HG02610 (cell line): ENCODE measurements at regions not wholly inside any gene's neighbourhood (a gene's known extent, or its start where the extent isn't known, plus 50 kb on each side); places are given as distances from the start of the nearest gene placed in this dataset.
"Not testable (repeated sequence)": the region's sequence is repeated elsewhere in the genome, so short reads cannot be mapped to it uniquely, and the experiment has no call there.

ENCODE experiments used
- ATAC-seq: cut with Tn5 transposase; IDR thresholded peaks from one replicate; pipeline ENCODE4 v1.9.1; 2021; ENCODE audit warnings: mild to moderate bottlenecking, moderate library complexity; ENCODE audit not compliant: unreplicated experiment

DNA sequence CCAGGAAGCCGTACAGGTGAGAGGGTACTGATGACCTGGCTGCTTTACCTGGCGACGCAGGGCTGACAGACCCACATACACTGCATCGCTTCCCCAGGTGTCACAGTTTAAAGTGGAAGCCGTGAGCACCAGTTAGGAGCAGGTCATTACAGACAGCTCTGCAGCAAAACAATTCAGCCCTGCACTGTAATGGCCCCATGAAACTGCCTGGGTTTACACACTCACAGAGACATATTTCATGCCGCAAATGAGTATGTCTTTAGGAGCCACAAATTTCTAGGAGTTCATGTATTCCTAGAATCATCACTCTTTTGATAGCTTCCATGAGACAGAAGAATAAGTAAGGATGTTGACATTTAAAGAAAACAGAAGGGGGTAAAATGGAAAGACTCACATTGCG is 723.1 kb downstream of the MATN1 start:
- no peak for ATAC-seq

DNA sequence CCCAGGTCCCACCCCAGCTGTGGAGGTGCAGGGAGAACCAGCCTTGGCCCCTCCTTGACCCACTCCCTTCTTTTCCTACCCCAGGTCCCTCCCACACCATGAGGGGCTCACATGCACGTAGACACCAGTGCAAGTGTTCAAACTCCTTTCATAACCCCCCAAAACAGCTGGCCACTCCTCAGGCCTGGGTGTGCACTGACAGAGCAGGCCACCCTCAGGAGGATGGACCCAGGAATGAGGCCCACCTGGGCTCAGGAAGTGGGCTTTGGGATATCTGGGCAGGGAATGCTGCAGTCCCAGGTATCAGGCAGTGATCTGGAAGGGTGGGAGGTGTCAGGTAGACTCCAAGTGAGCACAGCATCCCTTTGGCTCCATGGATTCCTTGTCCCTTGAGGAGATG is 723.8 kb downstream of the MATN1 start:
- ATAC-seq = no peak

DNA sequence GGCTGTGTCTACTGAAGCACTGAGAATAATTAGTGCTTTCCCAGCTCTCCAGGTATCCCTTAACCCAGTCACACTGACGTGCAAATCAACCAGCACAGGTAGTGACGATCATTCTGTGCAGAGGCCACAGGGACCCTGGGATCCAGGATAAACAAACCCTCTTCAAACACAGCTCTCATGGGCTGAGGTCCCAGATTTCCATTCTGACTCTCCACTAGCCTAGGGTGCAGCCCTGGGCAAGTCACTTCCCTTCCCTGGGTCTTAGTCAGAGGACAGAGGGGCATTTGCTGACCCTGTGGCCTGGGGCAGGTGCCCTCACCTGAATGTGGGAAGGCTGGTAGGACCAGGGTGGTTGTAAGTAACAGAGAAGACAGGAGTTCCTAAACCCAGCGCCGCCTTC is 724.7 kb downstream of the MATN1 start:
- ATAC-seq = no peak

DNA sequence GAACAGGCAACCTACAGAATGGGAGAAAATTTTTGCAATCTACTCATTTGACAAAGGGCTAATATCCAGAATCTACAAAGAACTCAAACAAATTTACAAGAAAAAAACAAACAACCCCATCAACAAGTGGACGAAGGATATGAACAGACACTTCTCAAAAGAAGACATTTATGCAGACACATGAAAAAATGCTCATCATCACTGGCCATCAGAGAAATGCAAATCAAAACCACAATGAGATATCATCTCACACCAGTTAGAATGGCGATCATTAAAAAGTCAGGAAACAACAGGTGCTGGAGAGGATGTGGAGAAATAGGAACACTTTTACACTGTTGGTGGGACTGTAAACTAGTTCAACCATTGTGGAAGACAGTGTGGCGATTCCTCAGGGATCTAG is 725.6 kb downstream of the MATN1 start:
- ATAC-seq = not testable (repeated sequence)

DNA sequence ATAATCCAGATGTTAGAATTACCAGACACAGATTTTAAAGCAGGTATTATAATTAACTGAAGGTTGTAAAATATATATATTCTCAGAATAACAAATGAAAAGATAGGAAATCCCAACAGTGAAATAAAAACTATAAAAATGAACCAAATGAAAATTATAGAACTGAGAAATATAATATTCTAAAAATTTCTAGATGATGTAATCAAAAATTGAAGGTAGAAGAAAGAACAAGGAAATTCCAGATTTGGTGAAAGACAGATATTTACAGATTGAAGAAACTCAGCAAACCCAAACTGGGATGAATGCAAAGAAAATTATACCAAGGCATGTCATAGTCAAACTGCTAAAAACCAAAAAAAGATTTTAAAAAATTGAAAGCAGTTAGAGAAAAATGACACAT is 729.4 kb downstream of the MATN1 start:
- ATAC-seq = no peak

DNA sequence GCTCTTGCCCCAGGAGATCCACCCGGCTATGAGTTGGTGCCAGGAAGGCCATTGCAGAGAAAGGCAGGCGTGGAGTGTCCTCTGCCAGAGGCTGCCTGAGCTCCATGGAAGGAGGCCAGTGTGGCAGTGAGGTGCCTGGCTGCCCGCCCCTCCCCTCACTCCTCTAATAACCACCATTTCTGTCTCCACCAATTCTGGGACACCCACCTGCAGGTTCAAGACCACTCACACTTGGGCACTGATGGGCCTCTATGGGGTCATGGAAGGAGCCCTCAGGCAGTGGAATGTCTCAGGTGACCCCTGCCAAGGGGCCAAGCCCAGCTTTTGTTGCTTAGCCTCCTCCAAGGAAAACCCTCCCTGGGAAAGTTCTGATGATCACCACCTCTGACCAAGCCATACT is 731.6 kb downstream of the MATN1 start:
- no peak for ATAC-seq

DNA sequence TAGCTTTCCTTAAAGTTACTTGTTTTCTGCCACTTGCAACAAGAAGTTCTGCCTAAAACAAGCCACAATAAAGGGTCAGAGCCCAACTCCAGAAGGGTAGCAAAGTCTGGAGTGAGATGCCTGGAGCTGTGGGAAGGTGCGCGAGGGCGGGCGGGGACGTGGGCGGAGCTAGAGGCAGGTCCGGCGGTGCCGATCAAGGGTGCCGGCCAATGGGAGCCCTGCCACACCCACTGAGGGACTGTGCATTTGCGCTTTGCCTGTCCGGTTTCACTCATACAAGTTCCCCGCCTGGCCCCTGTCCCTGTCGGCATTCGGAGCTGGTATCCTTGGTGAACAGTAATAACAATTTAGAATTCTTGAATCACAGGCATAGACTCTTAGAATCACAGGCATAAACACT is 732.4 kb downstream of the MATN1 start:
- no peak for ATAC-seq

DNA sequence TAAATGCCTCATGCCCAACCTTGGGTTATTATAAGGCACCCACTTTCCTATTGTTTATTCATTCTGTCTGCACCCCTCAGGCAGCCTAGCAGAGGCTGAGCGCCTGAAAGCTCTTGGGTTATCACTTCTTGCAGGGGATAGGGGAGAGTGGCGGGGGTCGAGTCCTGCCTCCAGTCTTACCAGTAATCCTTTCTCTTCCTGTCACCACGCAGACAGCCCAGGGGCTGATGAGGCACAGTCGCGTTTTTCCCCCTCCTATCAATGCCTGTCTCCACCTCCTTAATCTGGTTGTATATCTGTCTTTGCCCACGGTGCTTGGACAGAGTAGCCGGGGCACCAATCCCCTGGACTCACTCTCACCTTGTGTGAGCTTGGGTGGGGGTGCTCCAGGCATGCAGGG is 733.1 kb downstream of the MATN1 start:
- no peak for ATAC-seq

DNA sequence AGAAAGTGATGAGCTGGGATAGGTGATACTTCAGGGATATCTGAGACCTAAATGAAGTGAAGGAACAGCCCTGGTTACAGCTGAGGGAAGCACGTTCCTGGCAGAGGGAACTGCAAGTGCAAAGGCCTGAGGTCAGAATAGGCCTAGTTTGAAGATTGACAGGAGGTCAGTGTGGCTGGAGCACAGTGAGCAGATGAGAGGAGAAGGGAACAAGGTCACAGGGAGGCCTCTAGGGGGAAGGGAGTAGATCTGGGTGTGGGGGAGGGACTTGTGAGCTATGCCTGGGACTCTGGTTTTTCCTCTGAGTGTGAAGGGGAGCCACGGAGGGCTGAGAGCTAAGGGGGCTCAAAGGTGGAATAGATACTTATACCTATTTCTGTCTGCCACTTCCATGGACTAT is 736.4 kb downstream of the MATN1 start:
- ATAC-seq = no peak

DNA sequence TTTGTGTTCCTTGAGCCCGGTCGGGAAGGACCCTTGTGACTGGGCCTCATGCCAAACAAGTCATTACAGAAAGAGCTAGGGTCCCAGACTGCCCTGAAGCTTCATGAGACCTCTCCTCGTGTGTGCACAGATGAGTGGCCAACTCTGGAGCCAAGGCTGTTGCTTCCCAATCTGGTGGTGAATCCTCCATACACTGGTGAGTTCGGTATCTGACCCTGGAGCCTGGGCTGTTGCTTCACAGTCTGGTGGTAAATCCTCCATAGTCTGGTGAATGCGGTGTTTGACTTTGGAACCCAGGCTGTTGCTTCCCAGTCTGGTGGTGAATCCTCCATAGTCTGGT is 737.8 kb downstream of the MATN1 start:
- no peak for ATAC-seq

DNA sequence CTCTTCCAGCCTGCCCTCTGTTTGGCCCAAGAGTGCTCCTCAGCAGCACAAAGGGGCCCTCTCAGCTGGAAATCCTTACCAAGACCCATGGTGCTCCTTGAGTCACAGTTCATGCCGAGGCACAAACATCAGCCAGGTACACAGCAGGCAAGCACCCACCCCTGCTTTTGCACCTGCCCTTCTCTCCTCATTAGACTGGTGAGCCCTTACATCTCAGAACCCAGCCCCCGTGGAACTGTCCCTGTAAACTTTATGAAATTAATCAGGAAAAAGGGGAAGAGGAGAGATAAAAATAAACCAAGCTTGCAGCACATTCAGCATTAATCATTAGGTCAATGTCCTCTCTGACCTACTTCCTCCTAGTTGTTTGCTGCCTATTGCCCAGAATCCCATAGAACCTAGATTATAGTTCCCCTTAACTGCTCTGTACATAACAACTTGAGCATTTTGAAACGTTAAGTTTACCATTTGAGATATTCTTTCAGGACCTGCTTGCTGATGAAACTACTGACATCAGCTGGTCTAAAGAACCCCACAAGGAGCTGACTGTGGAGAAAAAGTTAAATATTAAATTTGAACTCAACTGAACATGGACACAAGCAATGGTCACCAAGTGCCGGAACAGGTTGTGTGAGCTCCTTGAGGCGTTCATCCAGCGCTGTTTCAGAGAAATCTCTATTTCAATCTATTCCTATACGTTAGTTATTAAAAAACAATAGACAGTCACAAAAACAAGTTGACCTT is 738.4 kb downstream of the MATN1 start:
- no peak for ATAC-seq

DNA sequence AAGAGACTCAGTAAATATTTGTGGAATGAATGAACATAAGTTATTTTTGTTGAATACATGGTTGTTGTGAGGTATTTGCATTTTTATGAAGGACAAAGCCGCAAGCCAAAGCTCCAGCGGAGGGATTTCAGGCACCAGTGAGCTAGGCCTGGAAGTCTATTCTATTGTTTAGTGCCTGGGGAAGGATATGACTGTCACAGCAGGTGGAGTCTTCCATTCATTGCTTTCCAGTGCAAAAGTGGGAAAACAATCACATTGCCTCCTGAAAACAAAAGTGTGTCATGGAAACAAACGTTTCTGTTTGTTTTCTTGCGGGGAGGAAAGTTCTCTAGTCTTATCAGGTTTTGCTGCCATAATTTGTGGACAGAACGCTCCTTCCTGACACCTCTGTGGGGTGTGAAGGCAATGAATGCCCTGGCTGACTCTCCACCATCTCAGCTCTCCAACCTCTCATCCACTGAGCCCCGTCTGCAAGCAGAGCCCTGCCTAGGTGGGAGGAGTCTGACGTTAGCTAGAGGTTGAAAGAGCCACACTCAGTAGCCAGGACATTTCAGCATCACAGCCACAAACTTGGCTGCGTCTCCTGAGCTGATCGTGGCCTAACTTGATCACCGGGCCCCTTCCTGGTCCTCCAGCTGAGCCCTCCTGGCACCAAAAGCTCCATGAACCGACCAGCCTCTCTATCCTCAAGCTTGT is 739.1 kb downstream of the MATN1 start:
- ATAC-seq = no peak

DNA sequence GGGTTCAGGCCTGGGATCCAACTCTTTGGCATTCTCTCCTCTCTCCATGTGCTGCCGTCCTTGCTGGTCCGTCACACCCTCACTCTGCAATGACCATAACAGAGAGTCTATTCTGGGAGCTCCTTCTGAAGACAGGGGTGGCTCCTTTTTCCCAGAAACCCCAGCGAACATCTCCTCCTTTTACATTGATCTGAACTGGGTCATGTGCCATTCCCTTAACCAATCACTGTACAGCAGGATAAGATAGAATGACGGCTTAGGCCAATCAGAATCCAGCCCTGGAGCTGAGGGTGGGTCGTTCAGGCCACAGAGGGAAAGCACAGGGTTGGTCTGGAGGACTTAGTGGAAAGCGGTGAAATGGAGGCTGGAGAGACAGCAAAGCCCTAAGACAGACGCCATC is 740.1 kb downstream of the MATN1 start:
- no peak for ATAC-seq

DNA sequence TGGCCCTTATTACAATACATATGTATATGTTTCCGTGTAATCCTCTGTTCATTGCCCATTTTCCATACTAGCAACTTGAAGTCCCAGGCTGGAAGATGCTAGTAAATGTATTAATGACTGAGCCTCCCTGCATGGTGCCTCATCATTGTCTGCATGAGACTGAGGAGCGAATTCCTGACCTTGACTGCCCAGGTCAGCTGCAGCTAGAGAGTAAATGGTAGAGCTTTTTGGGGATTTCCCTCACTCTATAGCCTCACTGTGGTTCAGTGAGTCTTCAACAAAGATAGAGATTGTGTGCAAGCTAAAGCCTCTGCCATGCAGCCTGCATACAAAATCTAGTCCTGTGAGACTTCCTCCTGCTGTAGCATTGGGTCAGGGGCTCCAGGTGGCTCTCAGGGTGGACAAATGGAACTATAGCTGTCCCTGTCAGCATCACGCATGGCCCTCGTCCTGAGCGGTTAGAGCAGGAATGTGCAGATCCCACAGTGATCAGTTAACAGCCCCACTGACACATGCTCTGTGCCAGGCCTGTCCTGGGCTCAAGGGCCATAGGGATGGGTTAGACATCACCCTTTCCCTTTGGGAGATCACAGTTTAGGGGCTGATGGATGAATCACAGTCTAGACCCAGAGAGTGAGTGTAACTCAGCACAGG is 741.7 kb downstream of the MATN1 start:
- ATAC-seq = no peak

DNA sequence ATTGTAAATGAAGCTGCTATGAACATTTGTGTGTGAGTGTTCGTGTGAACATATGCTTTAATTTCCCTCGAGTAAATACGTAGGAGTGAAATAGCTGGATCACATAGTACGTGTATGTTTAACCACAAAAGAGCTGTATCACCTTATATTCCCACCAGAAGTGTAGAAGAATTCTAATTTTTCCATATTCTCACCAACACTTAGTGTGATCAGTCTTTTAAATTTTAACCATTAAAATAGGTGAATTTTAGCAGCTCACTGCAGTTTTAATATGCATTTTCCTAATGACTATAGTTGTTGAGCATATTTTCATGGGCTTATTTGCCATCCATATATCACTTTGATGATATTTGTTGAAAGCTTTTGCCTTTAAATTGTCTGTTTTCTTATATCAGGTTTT is 741.2 kb downstream of the PTPRU start:
- no peak for ATAC-seq

DNA sequence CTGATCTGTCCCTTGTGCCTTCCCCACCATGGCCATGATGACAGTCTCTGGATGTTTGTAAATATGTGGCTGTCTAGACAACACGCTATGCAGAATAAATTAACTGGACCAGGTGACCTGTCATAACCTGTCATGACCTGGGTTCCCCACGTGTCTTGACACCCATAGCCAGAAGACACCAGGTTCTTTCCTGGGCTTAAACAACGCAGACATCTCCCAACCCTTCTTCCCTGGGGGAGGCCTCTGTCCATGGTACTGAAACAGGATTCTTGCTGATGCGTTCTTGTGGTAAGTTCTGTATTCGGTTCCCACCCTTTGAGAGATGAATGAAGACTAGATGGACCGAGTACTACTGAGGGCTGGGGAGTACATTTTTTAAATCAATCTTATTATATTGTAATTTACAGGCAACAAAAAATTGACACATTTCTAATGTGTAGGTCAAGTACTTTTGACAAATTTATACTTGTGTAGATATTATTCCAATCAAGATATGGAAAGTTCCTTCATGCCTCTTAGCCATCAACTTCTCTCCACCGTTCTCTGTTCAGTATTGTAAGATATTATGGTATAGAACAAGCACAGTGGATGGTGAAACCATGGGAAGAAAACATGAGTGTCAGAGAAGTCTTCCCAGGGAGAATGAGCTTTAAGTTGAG is 738.8 kb downstream of the PTPRU start:
- ATAC-seq = no peak

DNA sequence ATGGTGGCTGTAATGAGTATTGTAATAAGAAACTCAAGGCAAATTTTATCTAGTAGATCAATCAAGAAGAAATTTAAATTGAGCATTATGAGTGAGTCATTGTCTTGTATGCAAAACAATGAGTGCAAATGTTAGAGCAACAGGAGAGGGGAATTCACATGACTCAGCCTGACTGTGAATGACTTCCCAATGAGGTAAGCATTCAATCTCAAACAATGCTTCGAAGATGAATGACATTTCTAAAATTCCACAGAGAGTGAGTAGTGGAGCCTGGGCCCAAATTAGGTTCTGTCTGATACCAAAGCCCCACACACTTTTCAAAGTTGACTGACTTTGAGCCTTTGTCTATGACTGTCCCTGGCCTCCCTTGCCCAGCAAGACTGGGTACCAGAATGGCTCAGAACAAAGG is 738.0 kb downstream of the PTPRU start:
- ATAC-seq = no peak

DNA sequence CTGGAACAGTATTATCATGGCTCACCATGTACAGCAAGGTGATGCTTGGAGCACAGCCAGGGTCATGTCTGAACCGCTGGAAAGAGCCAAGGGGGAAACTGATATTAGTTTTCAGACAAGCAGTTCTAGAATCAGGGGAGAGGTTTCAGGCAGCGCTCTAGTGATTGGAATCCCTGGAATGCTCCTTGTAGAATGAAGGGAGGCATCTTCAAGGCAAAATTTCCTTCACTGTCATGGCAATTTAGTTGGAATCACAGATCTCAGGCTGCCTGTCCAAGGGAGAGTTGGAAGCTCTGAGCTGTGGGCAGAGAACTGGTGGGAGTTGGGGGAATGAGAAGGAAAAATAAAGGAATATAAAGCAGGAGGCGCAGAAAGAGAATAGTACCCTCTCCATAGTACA is 737.1 kb downstream of the PTPRU start:
- ATAC-seq = no peak

DNA sequence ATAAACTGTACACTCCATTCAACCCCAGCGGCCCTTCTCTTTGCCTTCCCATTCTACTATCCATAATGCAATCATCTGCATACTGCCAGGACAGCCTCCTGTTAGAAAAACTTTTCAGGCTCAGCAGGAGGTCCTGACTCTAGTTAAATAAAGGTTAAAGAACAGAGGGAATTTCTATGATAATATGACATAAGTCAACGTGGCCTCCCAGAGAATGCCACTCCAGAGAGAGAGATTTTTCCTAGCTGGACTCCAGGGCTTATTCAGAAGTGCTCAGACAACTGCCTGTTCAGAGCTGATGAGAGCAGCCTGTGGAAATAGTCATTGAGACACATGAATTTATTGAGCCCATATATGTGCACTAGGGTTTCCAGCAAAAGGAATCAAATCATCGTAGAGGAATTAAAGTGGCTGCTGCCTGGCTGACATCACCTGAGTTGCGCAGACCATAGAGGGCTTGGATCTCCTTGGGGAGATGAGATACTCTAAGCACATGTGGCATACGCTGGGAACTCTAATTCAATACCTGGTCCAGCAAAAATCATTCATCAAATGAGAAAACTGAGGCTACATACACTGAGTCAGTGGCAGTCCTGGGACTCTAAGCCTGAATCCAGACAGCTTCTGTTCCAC is 736.2 kb downstream of the PTPRU start:
- ATAC-seq = no peak

DNA sequence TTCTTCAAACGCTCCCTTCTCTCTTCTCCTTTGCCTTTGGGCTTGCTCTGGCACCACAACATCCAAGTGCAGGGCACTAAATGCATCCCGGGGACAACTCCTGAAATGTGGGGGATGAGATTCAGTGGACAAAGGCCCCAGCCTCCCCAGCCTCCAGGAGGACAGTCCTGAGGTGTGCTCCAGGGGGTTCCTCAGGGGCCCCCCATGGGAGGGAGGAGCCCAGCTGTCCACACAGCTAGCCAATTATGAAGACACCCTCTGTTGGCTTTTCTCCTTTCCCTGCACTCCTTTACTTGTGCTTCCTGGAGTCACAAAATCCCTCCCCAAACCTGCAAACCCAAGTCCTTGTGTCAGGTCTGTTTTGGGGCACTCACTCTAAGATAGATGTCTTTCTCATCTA is 735.4 kb downstream of the PTPRU start:
- no peak for ATAC-seq

DNA sequence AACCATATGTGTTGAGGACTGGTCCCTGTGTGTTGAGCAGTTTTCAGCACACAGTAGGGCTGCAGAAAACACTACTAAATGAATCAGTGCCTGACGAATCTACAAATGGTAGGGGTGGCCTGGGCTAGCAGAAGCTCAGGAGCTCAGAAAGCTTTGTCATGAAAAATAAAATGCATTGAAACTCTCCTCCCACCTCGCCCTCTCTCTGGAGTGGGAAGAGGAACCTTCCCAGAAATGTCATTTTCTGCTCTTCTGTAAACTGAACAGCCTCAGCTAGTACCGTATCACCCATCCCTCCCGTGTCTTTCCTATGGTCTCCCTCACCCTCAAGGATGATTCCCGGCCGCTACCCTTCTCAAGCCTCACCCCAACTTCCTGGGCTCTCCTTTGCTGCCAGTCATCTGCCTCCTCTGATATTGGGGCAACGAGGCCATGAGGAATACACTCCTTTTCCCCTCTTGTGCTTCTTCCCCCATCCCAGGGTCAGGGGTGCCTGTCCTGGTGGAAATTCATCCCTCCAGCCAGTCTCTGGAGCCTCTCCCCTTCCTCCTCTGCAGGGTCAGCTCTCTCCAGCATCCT is 734.5 kb downstream of the PTPRU start:
- ATAC-seq = no peak
